Astrocyte (in vitro differentiated cells and primary cell): ENCODE measurements at regions not wholly inside any gene's neighbourhood (a gene's known extent, or its start where the extent isn't known, plus 50 kb on each side); places are given as distances from the start of the nearest gene placed in this dataset.

Experiments
- DNase-seq: peaks from one replicate; pipeline ENCODE4 v3.0.0-alpha.2; 2010; ENCODE audit warnings: low read depth
- FAIRE-seq: peaks from 2 replicates; lab custom pipeline; 2011; peaks lifted over from hg19 to GRCh38; lab: Jason Lieb, UNC
- H2AFZ ChIP-seq: 2 replicates; pipeline ENCODE4 v1.6.0; 2012; ENCODE audit warnings: low read depth, low read length, inconsistent platforms
- H3K27ac ChIP-seq: 2 replicates; pipeline ENCODE4 v1.5.1; 2011; ENCODE audit warnings: low read depth, low read length, inconsistent platforms
- H3K27me3 ChIP-seq: 2 replicates; pipeline ENCODE4 v1.6.0; 2011; ENCODE audit warnings: low read length, inconsistent platforms; ENCODE audit not compliant: insufficient read depth
- H3K36me3 ChIP-seq: 2 replicates; pipeline ENCODE4 v1.5.1; 2011; ENCODE audit warnings: low read length, inconsistent platforms; ENCODE audit not compliant: insufficient read depth
- H3K4me1 ChIP-seq: 2 replicates; pipeline ENCODE4 v1.5.1; 2011; ENCODE audit warnings: low read length, inconsistent platforms; ENCODE audit not compliant: insufficient read depth
- H3K4me2 ChIP-seq: 2 replicates; pipeline ENCODE4 v1.6.0; 2012; ENCODE audit warnings: low read length, inconsistent platforms
- H3K4me3 ChIP-seq: 2 replicates; pipeline ENCODE4 v1.5.1; 2011; ENCODE audit warnings: low read depth, mild to moderate bottlenecking, low read length, inconsistent platforms; ENCODE audit not compliant: insufficient read depth
- H3K79me2 ChIP-seq: 2 replicates; pipeline ENCODE4 v1.6.0; 2012; ENCODE audit warnings: mild to moderate bottlenecking, low read length, inconsistent platforms; ENCODE audit not compliant: insufficient read depth
- H3K9ac ChIP-seq: 2 replicates; pipeline ENCODE4 v1.6.0; 2012; ENCODE audit warnings: mild to moderate bottlenecking, low read length, inconsistent platforms
- H3K9me3 ChIP-seq: 2 replicates; pipeline ENCODE4 v1.5.1; 2012; ENCODE audit warnings: low read depth, mild to moderate bottlenecking, low read length, inconsistent platforms; ENCODE audit not compliant: insufficient read depth
- H4K20me1 ChIP-seq: 2 replicates; pipeline ENCODE4 v1.6.0; 2012; ENCODE audit warnings: low read length, inconsistent platforms; ENCODE audit not compliant: insufficient read depth
- H3K27ac Mint-ChIP-seq: one replicate; pipeline ENCODE4 v1.8.0; 2021; ENCODE audit warnings: mild to moderate bottlenecking, mixed read lengths; ENCODE audit not compliant: unreplicated experiment
- H3K27me3 Mint-ChIP-seq: one replicate; pipeline ENCODE4 v1.8.0; 2021; ENCODE audit warnings: low read depth, mixed read lengths; ENCODE audit not compliant: unreplicated experiment
- H3K36me3 Mint-ChIP-seq: one replicate; pipeline ENCODE4 v1.8.0; 2021; ENCODE audit warnings: low read depth, mixed read lengths; ENCODE audit not compliant: unreplicated experiment
- H3K4me1 Mint-ChIP-seq: one replicate; pipeline ENCODE4 v1.8.0; 2021; ENCODE audit warnings: low read depth, mixed read lengths; ENCODE audit not compliant: unreplicated experiment
- H3K4me3 Mint-ChIP-seq: one replicate; pipeline ENCODE4 v1.8.0; 2021; ENCODE audit warnings: mild to moderate bottlenecking, moderate library complexity, mixed read lengths; ENCODE audit not compliant: unreplicated experiment
- H3K9me3 Mint-ChIP-seq: one replicate; pipeline ENCODE4 v1.8.0; 2021; ENCODE audit warnings: mild to moderate bottlenecking, mixed read lengths; ENCODE audit not compliant: unreplicated experiment
- CTCF ChIP-seq: IDR thresholded peaks from 2 replicates; pipeline ENCODE4 v1.5.1; 2011; ENCODE audit warnings: low read depth, mild to moderate bottlenecking, inconsistent platforms, low read length, moderate library complexity; ENCODE audit not compliant: insufficient read depth
- EZH2 ChIP-seq: IDR thresholded peaks from 2 replicates; pipeline ENCODE4 v1.6.1; 2012; ENCODE audit warnings: mild to moderate bottlenecking, low read length, inconsistent platforms; ENCODE audit not compliant: insufficient read depth

DNA sequence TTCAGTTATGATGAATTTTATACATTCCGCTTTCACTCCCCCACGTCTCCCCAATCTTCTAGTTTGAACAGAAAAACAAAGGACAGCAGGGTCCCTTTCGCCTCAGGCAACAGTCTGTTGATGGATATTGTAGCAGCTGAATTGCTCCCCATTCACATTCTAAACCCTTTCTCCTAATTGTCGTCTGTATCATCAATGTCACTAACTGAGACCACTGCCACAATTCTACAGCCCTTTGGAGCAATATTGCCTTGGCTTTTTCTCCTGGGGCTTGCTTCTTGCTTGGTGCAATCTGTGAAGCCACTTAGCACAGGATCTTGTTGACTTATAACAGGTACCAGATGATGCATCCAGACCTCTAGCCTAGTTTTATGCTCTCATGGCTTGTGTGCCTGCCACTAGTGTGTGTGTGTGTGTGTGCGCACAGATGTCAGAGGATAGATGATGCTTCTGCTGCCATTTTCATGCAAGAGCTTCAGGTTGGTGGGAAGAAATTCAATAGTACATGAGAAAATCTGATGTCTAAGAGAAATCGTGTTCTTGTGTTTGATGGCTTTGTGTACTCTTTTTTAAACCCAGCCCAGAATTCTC, 195.2 kb upstream of the ISL1 start:
- H3K27me3 ChIP-seq, result no peaks in the 10 kb centered on the region
- no peaks in the 10 kb centered on the region for H3K9me3 ChIP-seq
- H3K27ac ChIP-seq, result no peak overlapping the region
- Mint-ChIP-seq H3K36me3 (no peaks in the 10 kb centered on the region), H3K4me1 (peaks cover 4% of the 10 kb centered on the region), H3K27me3 (no peaks in the 10 kb centered on the region), H3K9me3 (no peaks in the 10 kb centered on the region), H3K4me3 (no peak overlapping the region), H3K27ac (no peak overlapping the region)
- no peaks in the 10 kb centered on the region for H3K79me2 ChIP-seq
- no peak for TF ChIP-seq CTCF
- no peak for TF ChIP-seq EZH2
- FAIRE-seq (no peak), DNase-seq (no peak)
- H3K4me3 ChIP-seq, result no peak overlapping the region
- H3K9ac ChIP-seq, result no peak overlapping the region
- no peak overlapping the region for H3K4me2 ChIP-seq
- no peak overlapping the region for H2AFZ ChIP-seq
- no peaks in the 10 kb centered on the region for H4K20me1 ChIP-seq
- H3K36me3 ChIP-seq, result no peaks in the 10 kb centered on the region
- no peaks in the 10 kb centered on the region for H3K4me1 ChIP-seq

- no peaks in the 10 kb centered on the region for H3K27me3 ChIP-seq
- no peaks in the 10 kb centered on the region for H3K27me3 Mint-ChIP-seq
- DNase-seq (no peak), FAIRE-seq (no peak)
- H3K4me2 ChIP-seq, result no peak overlapping the region
- H3K4me1 Mint-ChIP-seq, result no peaks in the 10 kb centered on the region
- no peaks in the 10 kb centered on the region for H3K9me3 Mint-ChIP-seq
- no peaks in the 10 kb centered on the region for H4K20me1 ChIP-seq
- no peak overlapping the region for H3K27ac Mint-ChIP-seq
- H3K27ac ChIP-seq, result no peak overlapping the region
- no peak overlapping the region for H2AFZ ChIP-seq
- H3K9me3 ChIP-seq, result no peaks in the 10 kb centered on the region
- no peak overlapping the region for H3K9ac ChIP-seq
- H3K4me3 ChIP-seq, result no peak overlapping the region
- no peak overlapping the region for H3K4me3 Mint-ChIP-seq
- H3K79me2 ChIP-seq, result no peaks in the 10 kb centered on the region
- TF ChIP-seq EZH2, result no peak
- no peak for TF ChIP-seq CTCF
- no peaks in the 10 kb centered on the region for H3K36me3 Mint-ChIP-seq
- no peaks in the 10 kb centered on the region for H3K36me3 ChIP-seq
- H3K4me1 ChIP-seq, result no peaks in the 10 kb centered on the region
Measured at GRCh38 chr5:51194671-51195070, 188.6 kb upstream of the ISL1 start.

- H3K4me2 ChIP-seq, result no peak overlapping the region
- H3K36me3 Mint-ChIP-seq, result no peaks in the 10 kb centered on the region
- no peak for DNase-seq
- H4K20me1 ChIP-seq, result no peaks in the 10 kb centered on the region
- no peak overlapping the region for H3K9ac ChIP-seq
- H3K27me3 ChIP-seq, result no peaks in the 10 kb centered on the region
- H3K4me3 ChIP-seq, result no peak overlapping the region
- no peaks in the 10 kb centered on the region for H3K9me3 ChIP-seq
- H3K4me3 Mint-ChIP-seq, result no peak overlapping the region
- FAIRE-seq, result no peak
- no peaks in the 10 kb centered on the region for H3K4me1 Mint-ChIP-seq
- H3K79me2 ChIP-seq, result no peaks in the 10 kb centered on the region
- no peaks in the 10 kb centered on the region for H3K36me3 ChIP-seq
- H3K27me3 Mint-ChIP-seq, result no peaks in the 10 kb centered on the region
- H3K27ac Mint-ChIP-seq, result no peak overlapping the region
- no peaks in the 10 kb centered on the region for H3K4me1 ChIP-seq
- no peak overlapping the region for H3K27ac ChIP-seq
- H2AFZ ChIP-seq, result no peak overlapping the region
- no peaks in the 10 kb centered on the region for H3K9me3 Mint-ChIP-seq
- TF ChIP-seq EZH2 (no peak), CTCF (no peak)
Measured at GRCh38 chr5:51201024-51201423, 182.2 kb upstream of the ISL1 start.
